DMS153 treated with DMSO at 0.1 percent for 48 hours (cell line): ENCODE measurements at regions not wholly inside any gene's neighbourhood (a gene's known extent, or its start where the extent isn't known, plus 50 kb on each side); places are given as distances from the start of the nearest gene placed in this dataset.

Source experiments
- DNase-seq: peaks from one replicate; lab custom pipeline; 2025; ENCODE audit not compliant: unreplicated experiment; lab: John Stamatoyannopoulos, UW

- DNase-seq, result no peak
Measured at GRCh38 chr11:127126986-127127385, 126.4 kb upstream of the KIRREL3 start.

- DNase-seq, result no peak
Measured at GRCh38 chr11:127119356-127119755, 118.8 kb upstream of the KIRREL3 start.

- DNase-seq, result peak; percentile 17
Measured at GRCh38 chr11:127118811-127119210, 118.2 kb upstream of the KIRREL3 start.

- DNase-seq, result no peak
Measured at GRCh38 chr11:127117231-127117739, 116.7 kb upstream of the KIRREL3 start.

GRCh38 chr11:127115844-127116243 is 115.3 kb upstream of the KIRREL3 start:
- DNase-seq, result no peak

- DNase-seq, result peak; percentile 28
Measured at GRCh38 chr11:127114035-127114434, 113.5 kb upstream of the KIRREL3 start.

GRCh38 chr11:127110542-127110941 is 110.0 kb upstream of the KIRREL3 start:
- no peak for DNase-seq

GRCh38 chr11:127109796-127110480 is 109.4 kb upstream of the KIRREL3 start:
- no peak for DNase-seq

- DNase-seq, result no peak
Measured at GRCh38 chr11:127108838-127109237, 108.3 kb upstream of the KIRREL3 start.

GRCh38 chr11:127106938-127107337 is 106.4 kb upstream of the KIRREL3 start:
- DNase-seq, result peak; percentile 72

- DNase-seq, result peak; percentile 99
Measured at GRCh38 chr11:127105593-127106541, 105.3 kb upstream of the KIRREL3 start.

- no peak for DNase-seq
Measured at GRCh38 chr11:127103586-127104388, 103.2 kb upstream of the KIRREL3 start.

GRCh38 chr11:127098684-127099083 is 98.1 kb upstream of the KIRREL3 start:
- no peak for DNase-seq

- no peak for DNase-seq
Measured at GRCh38 chr11:127080735-127081134, 80.2 kb upstream of the KIRREL3 start.

GRCh38 chr11:127075758-127076157 is 75.2 kb upstream of the KIRREL3 start:
- no peak for DNase-seq

- DNase-seq, result no peak
Measured at GRCh38 chr11:127074151-127074761, 73.7 kb upstream of the KIRREL3 start.

GRCh38 chr11:127073621-127074020 is 73.1 kb upstream of the KIRREL3 start:
- DNase-seq, result no peak

GRCh38 chr11:127071606-127072005 is 71.0 kb upstream of the KIRREL3 start:
- no peak for DNase-seq

GRCh38 chr11:127070808-127071207 is 70.2 kb upstream of the KIRREL3 start:
- DNase-seq, result no peak

- no peak for DNase-seq
Measured at GRCh38 chr11:127066401-127067090, 66.0 kb upstream of the KIRREL3 start.
